Uterus (tissue), 3 donors: ENCODE measurements at regions not wholly inside any gene's neighbourhood (a gene's known extent, or its start where the extent isn't known, plus 50 kb on each side); places are given as distances from the start of the nearest gene placed in this dataset.

ENCODE experiments used
- DNase-seq, 2 donors: peaks; one replicate each; pipeline ENCODE4 v3.0.0-alpha.2; 2019 to 2020
- H3K27ac ChIP-seq, 2 donors: fragments of 200-600 bp; sonication (generic); 1 replicate in 1 of 2; 2 replicates in 1 of 2; pipeline ENCODE4 v1.5.1; 2016 to 2018
- H3K27me3 ChIP-seq, 2 donors: fragments of 200-600 bp; sonication (generic); one replicate each; pipeline ENCODE4 v1.5.1; 2018 to 2019; ENCODE audit warnings: control low read depth in 1 of 2
- H3K36me3 ChIP-seq, 2 donors: fragments of 200-600 bp; sonication (generic); one replicate each; pipeline ENCODE4 v1.5.1; 2019; ENCODE audit warnings: control low read depth in 1 of 2
- H3K4me1 ChIP-seq, 2 donors: fragments of 200-600 bp; sonication (generic); one replicate each; pipeline ENCODE4 v1.5.1; 2018 to 2019; ENCODE audit warnings: control low read depth in 1 of 2
- H3K4me3 ChIP-seq, 2 donors: fragments of 200-600 bp; sonication (generic); 1 replicate in 1 of 2; 2 replicates in 1 of 2; pipeline ENCODE4 v1.5.1; 2018 to 2019; ENCODE audit warnings: mild to moderate bottlenecking in 1 of 2
- H3K9me3 ChIP-seq, 2 donors: fragments of 200-600 bp; sonication (generic); one replicate each; pipeline ENCODE4 v1.5.1; 2019; ENCODE audit warnings: control low read depth in 1 of 2
- POLR2A ChIP-seq, 2 donors: fragments of 450-650 bp; IDR thresholded peaks; one replicate each; pipeline ENCODE4 v1.6.1; 2016; ENCODE audit warnings: antibody characterized with exemption in 2 of 2, mild to moderate bottlenecking in 1 of 2, moderate library complexity in 1 of 2
- intact Hi-C: fragments of 100-400 bp; cut with DNase I; formaldehyde crosslinking; loops from one replicate; pipeline ENCODE4 v1.15.1; 2023; ENCODE audit warnings: low total_unique reads
- TF ChIP-seq, protein P1 (sequence below), 4 experiments: fragments of 200-600 bp in 2 of 4; fragments of 450-650 bp in 2 of 4; sonication (generic) in 2 of 4; IDR thresholded peaks; one replicate each; pipeline ENCODE4 v1.5.1; 2016 to 2019; ENCODE audit warnings: antibody characterized with exemption in 4 of 4, mild to moderate bottlenecking in 2 of 4, moderate library complexity in 1 of 4
- donor health status: DM: yes; HTN: yes; CAD: no.

DNA sequence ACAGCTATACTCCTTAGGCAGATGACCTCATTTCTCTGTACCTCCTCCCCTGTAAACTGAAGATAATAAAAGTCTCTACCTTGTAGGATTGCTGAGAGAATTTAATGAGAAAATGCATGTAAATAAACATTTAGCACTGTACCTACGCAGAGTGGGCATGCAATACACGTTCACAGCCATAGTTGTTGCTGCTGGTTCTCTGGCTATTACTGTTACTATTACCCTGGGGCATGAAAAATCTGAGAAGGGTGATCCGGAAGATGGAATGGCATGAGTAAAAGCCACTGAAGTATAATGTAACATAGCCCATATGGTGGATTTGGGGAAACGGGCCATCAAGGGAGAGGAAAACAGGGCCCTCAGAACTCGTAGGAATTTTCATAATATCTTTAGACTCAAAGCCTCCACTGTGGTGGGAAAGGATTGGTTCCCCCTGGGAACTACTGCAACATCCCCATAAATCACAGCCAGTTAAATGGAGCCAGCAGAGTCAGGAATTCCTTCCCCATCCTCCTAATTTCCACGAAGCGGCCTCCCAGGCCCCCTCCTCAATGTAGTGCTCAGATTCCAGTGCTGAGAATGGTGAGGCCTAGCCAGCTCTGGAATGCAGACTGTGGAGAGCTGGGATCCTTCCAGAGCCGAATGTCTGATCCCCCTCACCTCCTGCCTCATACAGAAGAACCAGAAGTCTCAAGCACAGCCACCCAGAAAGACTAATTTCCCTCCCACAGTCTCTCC is 205.3 kb downstream of the MN1 start:
- TF ChIP-seq, protein P1, sequence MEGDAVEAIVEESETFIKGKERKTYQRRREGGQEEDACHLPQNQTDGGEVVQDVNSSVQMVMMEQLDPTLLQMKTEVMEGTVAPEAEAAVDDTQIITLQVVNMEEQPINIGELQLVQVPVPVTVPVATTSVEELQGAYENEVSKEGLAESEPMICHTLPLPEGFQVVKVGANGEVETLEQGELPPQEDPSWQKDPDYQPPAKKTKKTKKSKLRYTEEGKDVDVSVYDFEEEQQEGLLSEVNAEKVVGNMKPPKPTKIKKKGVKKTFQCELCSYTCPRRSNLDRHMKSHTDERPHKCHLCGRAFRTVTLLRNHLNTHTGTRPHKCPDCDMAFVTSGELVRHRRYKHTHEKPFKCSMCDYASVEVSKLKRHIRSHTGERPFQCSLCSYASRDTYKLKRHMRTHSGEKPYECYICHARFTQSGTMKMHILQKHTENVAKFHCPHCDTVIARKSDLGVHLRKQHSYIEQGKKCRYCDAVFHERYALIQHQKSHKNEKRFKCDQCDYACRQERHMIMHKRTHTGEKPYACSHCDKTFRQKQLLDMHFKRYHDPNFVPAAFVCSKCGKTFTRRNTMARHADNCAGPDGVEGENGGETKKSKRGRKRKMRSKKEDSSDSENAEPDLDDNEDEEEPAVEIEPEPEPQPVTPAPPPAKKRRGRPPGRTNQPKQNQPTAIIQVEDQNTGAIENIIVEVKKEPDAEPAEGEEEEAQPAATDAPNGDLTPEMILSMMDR (IDR thresholded peaks at IDR 0.05) = no peak
- TF ChIP-seq POLR2A (IDR thresholded peaks at IDR 0.05) = no peak
- DNase-seq = no peak
- Histone ChIP-seq H3K36me3 (no peaks in the 10 kb centered on the region), H3K27me3 (no peaks in the 10 kb centered on the region), H3K27ac (peak overlapping the region; percentile 21 to 36), H3K4me1 (no peaks in the 10 kb centered on the region), H3K4me3 (no peak overlapping the region), H3K9me3 (no peaks in the 10 kb centered on the region)
- intact Hi-C loops = no loop called here

DNA sequence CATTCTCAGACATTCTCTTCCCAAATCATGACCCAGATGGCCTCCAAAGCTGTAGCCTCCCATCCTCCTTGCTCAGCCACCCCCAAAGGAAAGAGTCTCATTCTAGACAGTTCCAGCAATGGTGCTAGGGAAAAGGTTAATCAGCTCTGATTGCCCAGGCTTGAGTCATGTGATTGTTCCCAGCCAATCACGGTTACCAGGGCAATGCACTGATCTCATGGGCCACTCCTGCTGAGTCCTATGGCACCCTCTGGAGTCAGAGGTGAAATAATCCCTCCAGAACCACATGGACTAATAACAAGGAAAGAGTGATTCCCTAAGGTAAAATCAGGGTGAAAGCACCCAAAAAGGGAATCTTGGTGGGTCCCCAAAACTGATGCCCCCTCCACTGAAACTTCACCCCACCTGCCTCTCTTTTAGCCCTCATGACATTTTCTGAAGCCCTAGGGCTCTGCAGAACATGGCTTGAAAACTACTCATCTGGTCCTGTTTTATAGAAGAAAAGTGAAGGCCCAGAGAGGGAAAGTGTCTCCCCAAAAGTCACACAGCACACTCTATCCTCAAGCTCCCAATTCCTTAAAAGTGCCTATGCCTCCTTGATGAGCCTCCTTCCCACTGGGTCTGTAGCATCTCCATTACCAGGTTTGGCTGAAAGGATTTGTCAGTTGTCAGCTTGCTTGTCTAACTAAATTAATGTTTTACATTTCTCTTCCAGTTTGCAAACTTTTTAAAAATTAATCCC is 203.7 kb downstream of the MN1 start:
- H3K4me1 ChIP-seq = no peaks in the 10 kb centered on the region
- intact Hi-C loops = no loop called here
- H3K9me3 ChIP-seq = no peaks in the 10 kb centered on the region
- no peak overlapping the region for H3K4me3 ChIP-seq
- H3K27ac ChIP-seq = no peak overlapping the region
- no peaks in the 10 kb centered on the region for H3K36me3 ChIP-seq
- TF ChIP-seq POLR2A (IDR thresholded peaks at IDR 0.05) = no peak
- TF ChIP-seq, protein P1 (IDR thresholded peaks at IDR 0.05) = no peak
- DNase-seq = no peak
- no peaks in the 10 kb centered on the region for H3K27me3 ChIP-seq

DNA sequence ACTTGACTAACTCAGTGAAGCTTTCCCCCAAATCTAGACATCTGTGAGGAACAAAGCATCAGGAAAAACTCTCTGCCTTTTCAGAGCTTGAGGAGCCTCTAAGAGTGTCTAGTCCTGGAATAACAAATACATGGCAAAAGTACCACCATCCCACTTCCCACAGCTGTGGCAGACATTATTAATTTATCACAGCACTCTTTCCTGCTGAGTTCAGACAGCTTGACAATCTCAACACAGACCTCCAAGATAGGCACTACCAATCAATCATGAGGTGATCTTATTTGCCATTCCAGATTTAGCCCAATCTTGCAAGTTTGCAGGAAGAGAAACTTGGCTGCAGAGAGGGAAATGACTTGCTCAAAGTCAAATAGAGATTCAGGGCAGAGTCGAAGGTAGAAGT is 202.8 kb downstream of the MN1 start:
- TF ChIP-seq, protein P1 (IDR thresholded peaks at IDR 0.05) = no peak
- no peak for TF ChIP-seq POLR2A (IDR thresholded peaks at IDR 0.05)
- no peaks in the 10 kb centered on the region for H3K36me3 ChIP-seq

DNA sequence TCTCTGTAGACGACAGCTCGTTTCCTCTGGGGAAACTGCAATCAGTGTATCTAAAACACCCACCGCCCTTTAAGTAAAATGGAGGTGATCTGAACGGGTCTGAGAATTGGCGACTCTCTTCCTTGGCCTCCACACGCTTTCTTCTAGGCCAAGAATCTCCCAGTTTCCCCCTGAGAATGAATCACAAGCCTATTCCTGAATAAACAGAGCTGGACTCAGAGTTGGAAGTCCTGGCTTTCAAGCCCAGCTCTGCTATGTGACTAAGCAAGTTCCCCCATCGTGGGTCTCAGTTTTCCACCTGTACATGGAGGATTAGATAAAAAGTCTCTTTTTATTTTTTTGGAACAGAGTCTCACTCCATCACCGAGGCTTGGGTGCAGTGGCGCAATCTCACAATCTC is 200.4 kb downstream of the MN1 start:
- Histone ChIP-seq H3K27ac (no peak overlapping the region), H3K4me1 (no peaks in the 10 kb centered on the region), H3K9me3 (no peaks in the 10 kb centered on the region), H3K4me3 (no peak overlapping the region), H3K36me3 (no peaks in the 10 kb centered on the region), H3K27me3 (no peaks in the 10 kb centered on the region)
- TF ChIP-seq, protein P1 (IDR thresholded peaks at IDR 0.05) = no peak
- TF ChIP-seq POLR2A (IDR thresholded peaks at IDR 0.05) = no peak
- DNase-seq = no peak
- intact Hi-C loops = no loop called here

More for the DNA sequence above, 202.8 kb downstream of the MN1 start:
- Histone ChIP-seq H3K27me3 (no peaks in the 10 kb centered on the region), H3K4me3 (no peak overlapping the region), H3K27ac (no peak overlapping the region), H3K9me3 (no peaks in the 10 kb centered on the region), H3K4me1 (no peaks in the 10 kb centered on the region)
- no peak for DNase-seq
- intact Hi-C loops = no loop called here

DNA sequence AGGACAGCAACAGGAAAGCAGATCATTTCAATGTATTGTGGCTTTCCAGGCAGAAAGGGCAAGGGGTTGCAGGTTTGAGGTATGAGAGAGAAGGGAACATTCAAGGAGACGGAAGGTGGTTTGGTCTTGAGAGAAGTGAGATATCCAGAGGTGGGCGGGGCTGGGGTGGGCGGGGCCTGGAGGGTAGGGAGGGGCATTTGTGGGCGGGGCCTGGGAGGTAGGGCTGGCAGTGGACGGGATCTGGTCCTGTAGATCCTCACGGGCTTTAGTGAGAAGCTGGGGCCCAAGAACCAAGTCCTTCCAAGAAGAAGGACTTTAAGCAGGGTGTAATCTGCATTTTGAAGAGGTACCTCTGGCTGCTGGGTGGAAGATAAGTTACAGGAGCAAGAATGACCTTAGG is 199.2 kb downstream of the MN1 start:
- Histone ChIP-seq H3K27ac (no peak overlapping the region), H3K4me1 (no peaks in the 10 kb centered on the region), H3K4me3 (no peak overlapping the region), H3K27me3 (no peaks in the 10 kb centered on the region), H3K36me3 (no peaks in the 10 kb centered on the region), H3K9me3 (no peaks in the 10 kb centered on the region)
- DNase-seq = no peak
- intact Hi-C loops = no loop called here
- TF ChIP-seq, protein P1 (IDR thresholded peaks at IDR 0.05) = no peak
- TF ChIP-seq POLR2A (IDR thresholded peaks at IDR 0.05) = no peak
